ENCODE measurements at regions not wholly inside any gene's neighbourhood (a gene's known extent, or its start where the extent isn't known, plus 50 kb on each side); places are given as distances from the start of the nearest gene placed in this dataset.

GRCh38 chrX:116339407-116339806 is 97.0 kb upstream of the SLC6A14 start:
- ATAC-seq (no peak), DNase-seq (ENCODE audit: low read depth, low spot score) (no peak)
- Histone ChIP-seq H3K9me3 (ENCODE audit: control insufficient read depth, insufficient read depth, low read depth, low read length) (no peaks in the 10 kb centered on the region), H3K4me1 (ENCODE audit: control insufficient read depth, insufficient read depth, low read length) (no peaks in the 10 kb centered on the region), H3K4me3 (ENCODE audit: low read depth in 2 of 2, low read length in 2 of 2) (no peak overlapping the region), H3K27me3 (ENCODE audit: control insufficient read depth, insufficient read depth, low read length) (no peaks in the 10 kb centered on the region), H3K36me3 (ENCODE audit: control insufficient read depth, insufficient read depth, low read length) (no peaks in the 10 kb centered on the region), H3K27ac (ENCODE audit: low read length) (no peak overlapping the region)
- ChIA-PET POLR2A (no interaction called here), CTCF (no interaction called here)
- no TSS peak for BruUV-seq (replicated peaks)
- in situ Hi-C loops (cut with HindIII; ENCODE audit: low pct_unique_long_range_greater_than_20kb, low sequenced_read_pairs) (no loop called here), intact Hi-C loops (cut with micrococcal nuclease; ENCODE audit: unreplicated experiment) (no loop called here)
- TF ChIP-seq REST (IDR thresholded peaks at IDR 0.05; ENCODE audit: insufficient read depth in 1 of 2, low read depth in 2 of 2, low read length in 1 of 2) (no peak), CTCF (IDR thresholded peaks at IDR 0.05) (no peak), POLR2AphosphoS5 (IDR thresholded peaks at IDR 0.05; ENCODE audit: low read depth, low read length) (no peak), SIN3A (IDR thresholded peaks at IDR 0.05; ENCODE audit: borderline replicate concordance, insufficient read depth, low read depth, low read length) (no peak), TCF7L2 (IDR thresholded peaks at IDR 0.05; ENCODE audit: low read depth, low read length) (no peak)

DNA sequence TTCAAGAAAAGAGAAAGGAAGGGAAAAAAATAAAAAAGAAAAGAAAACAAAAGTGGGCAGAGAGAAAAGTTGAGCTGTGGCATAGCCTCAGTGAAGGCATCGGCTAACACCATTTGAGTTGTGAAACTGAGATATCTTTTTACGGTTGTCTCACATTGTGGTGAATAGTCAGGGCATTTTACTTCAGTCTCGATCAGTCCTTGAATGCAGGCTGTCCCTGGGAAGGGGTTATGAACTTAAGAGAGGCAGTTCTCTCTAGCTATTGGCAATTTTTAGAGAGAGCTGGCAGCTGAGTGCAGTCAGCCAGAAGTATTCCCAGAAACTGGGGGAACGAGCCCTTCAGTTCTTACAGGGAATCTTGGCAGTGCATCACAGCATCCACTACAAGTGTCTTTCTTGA is 93.5 kb upstream of the SLC6A14 start:
- DNase-seq (ENCODE audit: low read depth, low spot score), result no peak
- in situ Hi-C loops (cut with HindIII; ENCODE audit: low pct_unique_long_range_greater_than_20kb, low sequenced_read_pairs), result no loop called here
- CTCF ChIA-PET, result no interaction called here
- H3K4me3 ChIP-seq (ENCODE audit: low read depth in 2 of 2, low read length in 2 of 2), result no peak overlapping the region
- H3K27ac ChIP-seq (ENCODE audit: low read length), result no peak overlapping the region
- H3K27me3 ChIP-seq (ENCODE audit: control insufficient read depth, insufficient read depth, low read length), result no peaks in the 10 kb centered on the region
- no peaks in the 10 kb centered on the region for H3K36me3 ChIP-seq (ENCODE audit: control insufficient read depth, insufficient read depth, low read length)
- no TSS peak for BruUV-seq (replicated peaks)
- no peak for ATAC-seq
- H3K9me3 ChIP-seq (ENCODE audit: control insufficient read depth, insufficient read depth, low read depth, low read length), result no peaks in the 10 kb centered on the region
- intact Hi-C loops (cut with micrococcal nuclease; ENCODE audit: unreplicated experiment), result no loop called here
- H3K4me1 ChIP-seq (ENCODE audit: control insufficient read depth, insufficient read depth, low read length), result no peaks in the 10 kb centered on the region
- TF ChIP-seq REST (IDR thresholded peaks at IDR 0.05; ENCODE audit: insufficient read depth in 1 of 2, low read depth in 2 of 2, low read length in 1 of 2) (no peak), POLR2AphosphoS5 (IDR thresholded peaks at IDR 0.05; ENCODE audit: low read depth, low read length) (no peak), SIN3A (IDR thresholded peaks at IDR 0.05; ENCODE audit: borderline replicate concordance, insufficient read depth, low read depth, low read length) (no peak), TCF7L2 (IDR thresholded peaks at IDR 0.05; ENCODE audit: low read depth, low read length) (no peak), CTCF (IDR thresholded peaks at IDR 0.05) (no peak)
- POLR2A ChIA-PET, result interaction anchor here (0.7 kb wide), 1 partner anchor 9 kb away, joined by 6 read pairs; no protein-coding TSS in a partner anchor
